ENCODE measurements at regions not wholly inside any gene's neighbourhood (a gene's known extent, or its start where the extent isn't known, plus 50 kb on each side); places are given as distances from the start of the nearest gene placed in this dataset.

DNA sequence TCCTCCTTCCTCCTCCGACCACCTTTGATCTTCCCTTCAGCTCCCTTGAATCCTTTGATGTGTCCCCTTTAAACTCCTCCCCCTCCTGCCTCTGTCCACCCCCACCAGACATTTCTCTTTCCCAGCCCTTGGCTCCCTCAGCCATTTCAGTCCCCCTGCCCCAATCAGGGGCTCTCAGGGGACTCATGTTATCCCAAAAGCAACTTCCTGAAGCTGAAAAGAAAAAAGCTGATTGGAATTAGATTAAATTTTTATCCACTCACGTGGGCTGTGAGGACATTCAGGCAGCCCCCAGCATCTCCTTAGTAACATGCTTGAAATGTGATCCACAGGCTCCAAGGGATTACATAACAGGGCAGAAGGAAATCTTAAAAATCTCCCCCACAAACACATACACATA lies 81.3 kb downstream of the NEURL3 start:
- BruUV-seq (replicated peaks), result no TSS peak
- POLR2A ChIA-PET (ENCODE audit: unreplicated experiment), result no interaction called here

More for the DNA sequence above, 81.3 kb downstream of the NEURL3 start:
- Histone ChIP-seq H3K9me3 (ENCODE audit: low read length) (no peaks in the 10 kb centered on the region), H2AFZ (ENCODE audit: low read length) (no peak overlapping the region), H3K4me3 (ENCODE audit: low read length) (no peak overlapping the region), H3K9ac (ENCODE audit: low read length) (no peak overlapping the region), H3F3A (ENCODE audit: low read length, unreplicated experiment) (no peaks in the 10 kb centered on the region), H3K9me2 (replicated peaks; ENCODE audit: low read length) (no peaks in the 10 kb centered on the region), H3K27me3 (ENCODE audit: low read length) (no peaks in the 10 kb centered on the region), H4K20me1 (ENCODE audit: low read length) (no peaks in the 10 kb centered on the region), H3K4me1 (ENCODE audit: insufficient read depth, low read length) (peaks cover 24% of the 10 kb centered on the region), H3K79me2 (ENCODE audit: low read length) (no peaks in the 10 kb centered on the region), H3K27ac (ENCODE audit: low read length) (no peak overlapping the region), H3K4me2 (ENCODE audit: low read length) (no peak overlapping the region), H3K36me3 (ENCODE audit: low read depth, low read length) (no peaks in the 10 kb centered on the region)
- TF ChIP-seq, protein P1, sequence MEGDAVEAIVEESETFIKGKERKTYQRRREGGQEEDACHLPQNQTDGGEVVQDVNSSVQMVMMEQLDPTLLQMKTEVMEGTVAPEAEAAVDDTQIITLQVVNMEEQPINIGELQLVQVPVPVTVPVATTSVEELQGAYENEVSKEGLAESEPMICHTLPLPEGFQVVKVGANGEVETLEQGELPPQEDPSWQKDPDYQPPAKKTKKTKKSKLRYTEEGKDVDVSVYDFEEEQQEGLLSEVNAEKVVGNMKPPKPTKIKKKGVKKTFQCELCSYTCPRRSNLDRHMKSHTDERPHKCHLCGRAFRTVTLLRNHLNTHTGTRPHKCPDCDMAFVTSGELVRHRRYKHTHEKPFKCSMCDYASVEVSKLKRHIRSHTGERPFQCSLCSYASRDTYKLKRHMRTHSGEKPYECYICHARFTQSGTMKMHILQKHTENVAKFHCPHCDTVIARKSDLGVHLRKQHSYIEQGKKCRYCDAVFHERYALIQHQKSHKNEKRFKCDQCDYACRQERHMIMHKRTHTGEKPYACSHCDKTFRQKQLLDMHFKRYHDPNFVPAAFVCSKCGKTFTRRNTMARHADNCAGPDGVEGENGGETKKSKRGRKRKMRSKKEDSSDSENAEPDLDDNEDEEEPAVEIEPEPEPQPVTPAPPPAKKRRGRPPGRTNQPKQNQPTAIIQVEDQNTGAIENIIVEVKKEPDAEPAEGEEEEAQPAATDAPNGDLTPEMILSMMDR (conservative IDR thresholded peaks at IDR 0.05; ENCODE audit: low read depth, low read length), result no peak
- TF ChIP-seq EZH2phosphoT487 (IDR thresholded peaks at IDR 0.05; ENCODE audit: borderline replicate concordance, low read length) (no peak), EZH2 (IDR thresholded peaks at IDR 0.05; ENCODE audit: low read length, unreplicated experiment) (no peak)
- no peak for DNase-seq
- CTCF ChIA-PET, result no interaction called here
- ATAC-seq, result no peak
- intact Hi-C loops (cut with micrococcal nuclease), result no loop called here

Measured in PC-3 (cell line).